GM13976 (cell line): ENCODE measurements at regions not wholly inside any gene's neighbourhood (a gene's known extent, or its start where the extent isn't known, plus 50 kb on each side); places are given as distances from the start of the nearest gene placed in this dataset.

ENCODE experiments used
- DNase-seq: peaks from one replicate; pipeline ENCODE4 v3.0.0; 2012; ENCODE audit warnings: low spot score
- CTCF ChIP-seq: IDR thresholded peaks from 2 replicates; pipeline ENCODE4 v1.5.1; 2012; ENCODE audit warnings: borderline replicate concordance, mild to moderate bottlenecking; ENCODE audit not compliant: insufficient read depth; ENCODE audit errors: extremely low read depth, missing control alignments, control extremely low read depth
- in situ Hi-C: fragments of 300-500 bp; cut with MboI; formaldehyde crosslinking; loops from one replicate; pipeline ENCODE4 v1.12.0; 2022; ENCODE audit warnings: low sequenced_read_pairs, mixed read lengths, inconsistent platforms; ENCODE audit not compliant: unreplicated experiment

- TF ChIP-seq CTCF: no peak
- no peak for DNase-seq
- in situ Hi-C loops: no loop called here
These were observed 166.9 kb downstream of the SNX10 start for GRCh38 chr7:26458466-26459145.

DNA sequence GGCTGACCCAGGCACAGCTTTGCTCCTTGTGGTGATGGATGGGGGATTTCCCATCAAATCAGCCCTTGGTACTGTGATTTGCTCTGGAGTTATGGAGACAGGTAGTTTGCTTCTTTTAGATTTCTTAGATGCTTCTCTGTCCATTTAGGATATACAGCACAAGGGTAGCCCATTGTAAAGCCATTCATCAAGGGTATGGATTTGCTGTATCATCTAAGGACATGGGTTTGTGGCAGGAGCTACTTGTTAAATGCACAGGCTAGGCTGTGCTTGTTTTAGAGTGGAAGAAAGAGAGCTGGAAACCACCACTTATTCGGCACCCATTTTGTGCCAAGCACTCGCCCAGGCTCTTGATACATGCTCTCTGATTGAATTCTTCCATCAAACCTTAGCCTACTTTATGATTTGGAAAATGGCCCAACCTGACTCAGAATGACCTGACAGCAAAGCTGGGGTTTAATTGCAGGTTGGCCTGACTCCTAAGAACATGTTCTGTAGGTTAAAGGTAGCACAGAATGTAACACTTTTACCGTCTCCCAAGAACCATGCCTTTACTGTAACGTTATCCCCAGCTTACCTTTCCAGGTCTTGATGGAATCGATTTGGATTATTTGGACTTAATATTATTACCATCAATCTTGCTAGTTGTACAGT lies 168.0 kb downstream of the SNX10 start:
- DNase-seq: no peak
- in situ Hi-C loops: no loop called here
- TF ChIP-seq CTCF: no peak

GRCh38 chr7:26460351-26461085 lies 168.9 kb downstream of the SNX10 start:
- no peak for DNase-seq
- TF ChIP-seq CTCF: no peak
- in situ Hi-C loops: no loop called here

GRCh38 chr7:26461518-26461917 lies 169.9 kb downstream of the SNX10 start:
- TF ChIP-seq CTCF: no peak
- no peak for DNase-seq
- in situ Hi-C loops: no loop called here

- no peak for DNase-seq
- no peak for TF ChIP-seq CTCF
- in situ Hi-C loops: no loop called here
These were observed 174.3 kb downstream of the SNX10 start for GRCh38 chr7:26466007-26466406.

DNA sequence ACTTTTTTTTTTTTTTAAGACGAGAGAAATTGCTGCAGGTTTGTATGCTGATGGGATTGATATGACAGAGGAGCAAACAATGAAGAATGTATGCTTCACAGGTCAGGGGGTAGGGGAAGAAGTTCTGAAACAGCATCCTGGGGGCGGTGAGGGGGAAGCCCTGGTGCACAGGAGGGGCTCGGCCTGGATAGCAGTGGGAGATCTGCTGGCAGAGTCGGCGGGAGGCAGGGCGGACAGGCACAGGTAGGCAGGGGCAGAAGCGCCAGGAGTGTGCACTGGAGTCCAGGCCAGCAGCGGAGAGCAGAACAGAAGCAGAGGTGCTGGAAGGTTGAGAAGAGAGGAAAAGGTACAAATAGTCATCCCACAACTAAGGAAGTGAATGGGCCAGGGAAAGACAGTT lies 175.4 kb downstream of the SNX10 start:
- DNase-seq: no peak
- TF ChIP-seq CTCF: no peak
- in situ Hi-C loops: no loop called here
